ENCODE measurements at regions not wholly inside any gene's neighbourhood (a gene's known extent, or its start where the extent isn't known, plus 50 kb on each side); places are given as distances from the start of the nearest gene placed in this dataset.

GRCh38 chr3:22257252-22257651, 506.2 kb upstream of the ZNF385D start:
- no peaks in the 10 kb centered on the region for H3K36me3 ChIP-seq (replicated peaks in 1 of 2; ENCODE audit: control insufficient read depth in 1 of 2, insufficient read depth in 2 of 2, low read length in 2 of 2)
- no peaks in the 10 kb centered on the region for H3K9me3 ChIP-seq (ENCODE audit: low read length)
- H3K4me2 ChIP-seq (ENCODE audit: low read depth, low read length), result no peak overlapping the region
- no peak overlapping the region for H3K4me3 ChIP-seq (replicated peaks in 1 of 3; ENCODE audit: insufficient read depth in 1 of 3, low read depth in 2 of 3, low read length in 3 of 3)
- intact Hi-C loops (cut with micrococcal nuclease; ENCODE audit: unreplicated experiment), result no loop called here
- in situ Hi-C loops (cut with HindIII; ENCODE audit: extremely low pct_ligation_motif_present, low pct_unique_long_range_greater_than_20kb), result no loop called here
- POLR2A ChIA-PET, result no interaction called here
- 2% methylated on average over 2 of the region's 2 CpGs for WGBS (ENCODE audit: low lambda C conversion rate)
- no peaks in the 10 kb centered on the region for H3K4me1 ChIP-seq (ENCODE audit: insufficient read depth, low read length)
- H3K79me2 ChIP-seq (ENCODE audit: insufficient read depth, low read length), result no peaks in the 10 kb centered on the region
- FAIRE-seq, result no peak
- H2AFZ ChIP-seq (ENCODE audit: low read length), result no peak overlapping the region
- no peak for TF ChIP-seq MTF1 (CRISPR knock-in tag; IDR thresholded peaks at IDR 0.05)
- TF ChIP-seq TEAD2 (CRISPR knock-in tag; IDR thresholded peaks at IDR 0.05), result no peak
- TF ChIP-seq POGZ (CRISPR knock-in tag; IDR thresholded peaks at IDR 0.05), result no peak
- TF ChIP-seq ZNF382 (CRISPR knock-in tag; IDR thresholded peaks at IDR 0.05; ENCODE audit: borderline replicate concordance), result no peak
- TF ChIP-seq ZFP62 (CRISPR knock-in tag; IDR thresholded peaks at IDR 0.05), result no peak
- peak; percentile 52 for TF ChIP-seq ATF7 (IDR thresholded peaks at IDR 0.05)
- TF ChIP-seq ATF7 (CRISPR knock-in tag; IDR thresholded peaks at IDR 0.05), result no peak
- peak; percentile 8; the same call in 1 of the 2 replicates for TF ChIP-seq CEBPB (IDR thresholded peaks at IDR 0.05; ENCODE audit: borderline replicate concordance, low read depth, low read length)
- no peak for TF ChIP-seq MAFF (IDR thresholded peaks at IDR 0.05; ENCODE audit: low read depth, low read length)
- no peak for TF ChIP-seq NFYB (CRISPR knock-in tag; IDR thresholded peaks at IDR 0.05)
- TF ChIP-seq AGO1 (IDR thresholded peaks at IDR 0.05; ENCODE audit: low read depth, low read length, poor library complexity, severe bottlenecking), result no peak
- TF ChIP-seq THYN1 (CRISPR knock-in tag; IDR thresholded peaks at IDR 0.05; ENCODE audit: borderline replicate concordance, low read depth), result no peak
- TF ChIP-seq HNF4A (CRISPR knock-in tag; IDR thresholded peaks at IDR 0.05), result no peak
- BruUV-seq (replicated peaks), result no TSS peak
- H4K20me1 ChIP-seq (ENCODE audit: insufficient read depth, low read length), result no peaks in the 10 kb centered on the region
- H3K27me3 ChIP-seq (ENCODE audit: control insufficient read depth in 1 of 2, insufficient read depth in 2 of 2, low read length in 2 of 2), result no peaks in the 10 kb centered on the region
- CTCF ChIA-PET (ENCODE audit: low intra/inter-chr PET ratio, low total read pairs), result no interaction called here
- no peak for ATAC-seq
- no peak overlapping the region for H3K27ac ChIP-seq (ENCODE audit: extremely low read length, insufficient read depth, low read length)
- no peak overlapping the region for H3K9ac ChIP-seq (ENCODE audit: insufficient read depth, low read depth, low read length)
- no peak for DNase-seq (ENCODE audit: low spot score)

All from HepG2 (cell line).